MCF 10A (cell line): ENCODE measurements at regions not wholly inside any gene's neighbourhood (a gene's known extent, or its start where the extent isn't known, plus 50 kb on each side); places are given as distances from the start of the nearest gene placed in this dataset.

ENCODE experiments used
- BruUV-seq: library from RNA; stranded (reverse); fragments of 400-500 nt; replicated peaks from 2 replicates; lab custom pipeline; 2021; lab: Mats Ljungman, UMichigan
- CTCF ChIA-PET: fragments of 300-600 bp; sonication (Branson Sonifier 250); formaldehyde crosslinking; extraction: SDS; loops from one replicate; lab custom pipeline; 2021; ENCODE audit warnings: antibody characterized with exemption, inconsistent platforms; lab: Yijun Ruan, JAX
- POLR2A ChIA-PET: fragments of 300-600, 350-650 bp; sonication (Branson Sonifier 250); formaldehyde crosslinking; extraction: SDS; loops from one replicate; lab custom pipeline; 2020; ENCODE audit warnings: antibody characterized with exemption, inconsistent platforms; lab: Yijun Ruan, JAX
- DNase-seq: peaks from one replicate; pipeline ENCODE4 v3.0.0-alpha.2; 2018; ENCODE audit not compliant: unreplicated experiment
- H3K27ac Mint-ChIP-seq: one replicate; pipeline ENCODE4 v1.8.0; 2022; ENCODE audit warnings: mild to moderate bottlenecking, low read depth, mixed read lengths; ENCODE audit not compliant: unreplicated experiment
- H3K27me3 Mint-ChIP-seq: one replicate; pipeline ENCODE4 v1.8.0; 2022; ENCODE audit warnings: mixed read lengths; ENCODE audit not compliant: insufficient read depth, unreplicated experiment
- H3K36me3 Mint-ChIP-seq: one replicate; pipeline ENCODE4 v1.8.0; 2022; ENCODE audit warnings: mild to moderate bottlenecking, moderate library complexity, mixed read lengths; ENCODE audit not compliant: insufficient read depth, unreplicated experiment
- H3K4me1 Mint-ChIP-seq: one replicate; pipeline ENCODE4 v1.8.0; 2022; ENCODE audit warnings: mixed read lengths; ENCODE audit not compliant: insufficient read depth, unreplicated experiment
- H3K4me3 Mint-ChIP-seq: one replicate; pipeline ENCODE4 v1.8.0; 2022; ENCODE audit warnings: mild to moderate bottlenecking, moderate library complexity, mixed read lengths; ENCODE audit not compliant: unreplicated experiment
- H3K9me3 Mint-ChIP-seq: one replicate; pipeline ENCODE4 v1.8.0; 2022; ENCODE audit warnings: mixed read lengths; ENCODE audit not compliant: unreplicated experiment
- CTCF ChIP-seq: fragments of 200-600 bp; IDR thresholded peaks from one replicate; pipeline ENCODE4 v1.8.0; 2022; ENCODE audit warnings: antibody characterized with exemption, mild to moderate bottlenecking; ENCODE audit not compliant: unreplicated experiment
- intact Hi-C: fragments of 100-400 bp; cut with micrococcal nuclease; formaldehyde crosslinking; loops from 2 replicates; pipeline ENCODE4 v1.14.1; 2022

- ChIA-PET CTCF (no interaction called here), POLR2A (no interaction called here)
- no TSS peak for BruUV-seq
- no peak for DNase-seq
- no peak for TF ChIP-seq CTCF
- Mint-ChIP-seq H3K4me3 (no peak overlapping the region), H3K9me3 (no peaks in the 10 kb centered on the region), H3K27ac (no peak overlapping the region), H3K36me3 (no peaks in the 10 kb centered on the region), H3K4me1 (no peaks in the 10 kb centered on the region), H3K27me3 (no peaks in the 10 kb centered on the region)
- intact Hi-C loops, result no loop called here
Observed at GRCh38 chr7:54253036-54253373, 289.2 kb upstream of the VSTM2A start.

GRCh38 chr7:54255242-54255641, 286.9 kb upstream of the VSTM2A start:
- no peak overlapping the region for H3K4me3 Mint-ChIP-seq
- no peak overlapping the region for H3K27ac Mint-ChIP-seq
- no peaks in the 10 kb centered on the region for H3K9me3 Mint-ChIP-seq
- CTCF ChIA-PET, result no interaction called here
- H3K36me3 Mint-ChIP-seq, result no peaks in the 10 kb centered on the region
- no TSS peak for BruUV-seq
- H3K27me3 Mint-ChIP-seq, result no peaks in the 10 kb centered on the region
- POLR2A ChIA-PET, result no interaction called here
- intact Hi-C loops, result no loop called here
- DNase-seq, result no peak
- no peak for TF ChIP-seq CTCF
- no peaks in the 10 kb centered on the region for H3K4me1 Mint-ChIP-seq

- peaks cover 8% of the 10 kb centered on the region for H3K4me1 Mint-ChIP-seq
- BruUV-seq, result no TSS peak
Observed at GRCh38 chr7:54259185-54259584, 283.0 kb upstream of the VSTM2A start.

GRCh38 chr7:54260941-54261371, 281.2 kb upstream of the VSTM2A start:
- intact Hi-C loops, result loop anchor here (5.0 kb wide), 1 partner anchor 86 kb away; no protein-coding TSS in a partner anchor
- Mint-ChIP-seq H3K27me3 (no peaks in the 10 kb centered on the region), H3K27ac (peak overlapping the region; percentile 93), H3K36me3 (no peaks in the 10 kb centered on the region), H3K4me3 (no peak overlapping the region), H3K9me3 (no peaks in the 10 kb centered on the region), H3K4me1 (peaks cover 13% of the 10 kb centered on the region)
- no peak for TF ChIP-seq CTCF
- DNase-seq, result peak; percentile 82
- ChIA-PET CTCF (no interaction called here), POLR2A (interaction anchor here (1.0 kb wide), 1 partner anchor 10 kb away, joined by 3 read pairs; no protein-coding TSS in a partner anchor)
- no TSS peak for BruUV-seq

More at GRCh38 chr7:54259185-54259584, 283.0 kb upstream of the VSTM2A start:
- intact Hi-C loops, result no loop called here
- TF ChIP-seq CTCF, result no peak
- Mint-ChIP-seq H3K36me3 (no peaks in the 10 kb centered on the region), H3K27ac (no peak overlapping the region), H3K4me3 (no peak overlapping the region), H3K27me3 (no peaks in the 10 kb centered on the region), H3K9me3 (no peaks in the 10 kb centered on the region)
- POLR2A ChIA-PET, result no interaction called here
- DNase-seq, result no peak
- CTCF ChIA-PET, result interaction anchor here (0.6 kb wide), 1 partner anchor 9 kb away, joined by 3 read pairs; no protein-coding TSS in a partner anchor
